Activated CD4-positive, alpha-beta T cell treated with anti-CD3 and anti-CD28 coated beads, Interleukin-2, amount 50 U/mL, for 1 hour (primary cell): ENCODE measurements at regions not wholly inside any gene's neighbourhood (a gene's known extent, or its start where the extent isn't known, plus 50 kb on each side); places are given as distances from the start of the nearest gene placed in this dataset.

Source experiments
- DNase-seq: peaks from one replicate; pipeline ENCODE4 v3.0.0-alpha.2; 2020

DNA sequence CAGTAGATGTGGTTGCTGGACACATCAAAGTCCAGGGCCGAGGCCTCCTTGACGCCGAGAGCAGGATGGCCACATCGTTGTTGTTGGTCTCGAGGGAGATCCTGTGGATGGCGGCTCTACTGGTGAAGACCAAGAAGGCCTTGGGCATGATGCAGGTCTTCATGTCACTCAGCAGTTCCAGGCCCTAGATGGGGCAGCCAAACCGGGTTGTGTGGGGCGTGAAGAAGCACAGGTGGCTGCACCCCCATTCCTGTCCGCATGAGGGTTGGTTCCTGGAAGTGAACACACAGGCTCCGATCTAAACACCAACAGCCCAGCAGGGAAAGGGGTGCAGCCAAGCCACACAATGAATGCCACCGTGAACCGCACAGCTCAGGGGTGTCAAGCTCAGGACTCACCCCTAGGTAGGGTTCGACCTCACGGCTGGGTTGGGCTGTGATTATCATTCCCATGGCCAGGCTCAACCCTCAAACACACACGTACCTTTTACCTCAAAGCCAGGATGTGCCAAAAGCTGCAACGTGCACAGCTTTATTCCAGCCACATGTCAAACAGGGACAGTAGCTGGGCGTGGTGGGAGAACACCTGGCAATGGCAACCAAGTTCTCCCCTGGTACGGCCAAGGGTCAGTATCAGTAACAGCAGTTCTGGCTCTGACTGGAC is 132.3 kb downstream of the CRYBB2 start:
- DNase-seq, result no peak

GRCh38 chr22:25352294-25352680 is 132.8 kb downstream of the CRYBB2 start:
- DNase-seq, result no peak

DNA sequence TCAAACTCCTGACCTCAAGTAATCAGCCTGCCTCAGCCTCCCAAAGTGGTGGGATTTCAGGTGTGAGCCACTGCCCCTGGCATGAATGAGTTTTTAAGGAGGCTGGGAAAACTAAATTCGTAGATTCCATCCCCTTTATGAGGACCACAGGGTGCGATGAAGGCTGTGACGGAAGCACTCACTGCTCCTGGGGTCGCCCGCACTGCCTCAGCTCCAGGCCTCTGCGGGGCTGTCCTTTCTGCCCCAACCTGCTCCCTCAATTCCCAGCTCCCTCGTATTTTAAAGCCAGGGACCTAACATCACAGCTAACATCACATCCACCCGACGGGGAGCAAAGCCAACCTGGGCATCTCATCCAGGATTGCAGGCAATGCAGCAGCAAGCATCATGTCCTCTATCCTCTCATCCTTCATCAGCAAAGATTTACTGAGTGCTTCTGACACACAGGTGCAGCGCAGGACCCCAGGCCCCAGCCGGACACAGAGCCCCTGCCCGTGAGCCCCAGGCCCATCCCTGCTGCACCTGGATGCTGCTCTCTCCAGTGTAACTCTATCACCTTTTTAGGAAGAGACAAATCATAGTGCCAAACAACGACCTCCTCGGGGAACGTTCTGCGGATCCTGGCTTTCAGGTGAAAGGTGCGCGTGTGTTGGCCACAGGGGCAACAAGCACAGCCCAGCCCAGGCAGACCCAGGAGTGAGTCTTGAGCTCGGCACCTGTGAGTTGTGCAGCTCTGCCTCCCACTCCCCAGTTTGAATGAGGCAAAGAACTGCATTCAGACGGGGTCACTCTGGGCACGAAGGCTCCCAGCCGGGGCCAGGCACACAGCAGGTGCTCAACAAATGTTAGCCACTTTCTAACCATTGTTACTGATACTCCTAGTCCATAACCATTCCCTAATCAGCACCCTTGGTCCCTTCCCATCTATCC is 134.3 kb downstream of the CRYBB2 start:
- DNase-seq, result no peak

DNA sequence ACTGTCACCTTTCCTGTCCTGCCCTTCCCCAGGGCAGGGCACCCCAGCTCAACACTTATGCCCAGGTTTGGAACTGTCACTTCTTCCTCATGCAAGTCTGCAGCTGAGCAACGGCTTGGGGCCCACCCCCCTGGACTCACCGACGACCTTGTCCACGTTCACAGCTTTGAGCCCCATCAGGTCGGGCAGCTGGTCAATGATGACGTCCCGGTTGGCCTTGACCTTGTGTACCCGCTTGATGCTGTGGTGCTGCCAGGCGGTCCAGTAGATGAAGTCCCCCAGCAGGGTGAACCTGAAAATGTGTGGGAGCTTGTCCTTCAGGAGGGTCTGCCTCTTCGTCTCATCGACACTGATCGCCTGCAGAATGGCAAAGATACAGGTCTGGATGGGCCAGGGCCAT is 135.0 kb downstream of the CRYBB2 start:
- no peak for DNase-seq

DNA sequence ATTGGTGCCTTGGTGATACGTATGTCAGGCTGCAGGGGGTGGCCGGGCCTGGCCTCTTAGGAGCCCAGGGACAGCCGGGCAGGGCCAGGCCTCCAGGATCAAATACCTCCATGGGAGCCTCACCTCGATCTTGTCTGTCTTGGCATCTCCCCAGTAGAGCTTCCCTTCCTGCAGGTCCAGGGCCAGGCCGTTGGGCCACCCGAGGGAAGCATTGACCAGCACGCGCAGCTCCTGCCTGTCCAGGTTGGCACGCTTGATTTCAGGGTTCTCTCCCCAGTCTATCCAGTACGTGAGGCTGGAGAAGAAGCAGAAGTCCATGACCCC is 137.7 kb downstream of the CRYBB2 start:
- no peak for DNase-seq

GRCh38 chr22:25357606-25358420 is 138.4 kb downstream of the CRYBB2 start:
- no peak for DNase-seq

GRCh38 chr22:25358421-25359170 is 139.2 kb downstream of the CRYBB2 start:
- DNase-seq, result no peak

DNA sequence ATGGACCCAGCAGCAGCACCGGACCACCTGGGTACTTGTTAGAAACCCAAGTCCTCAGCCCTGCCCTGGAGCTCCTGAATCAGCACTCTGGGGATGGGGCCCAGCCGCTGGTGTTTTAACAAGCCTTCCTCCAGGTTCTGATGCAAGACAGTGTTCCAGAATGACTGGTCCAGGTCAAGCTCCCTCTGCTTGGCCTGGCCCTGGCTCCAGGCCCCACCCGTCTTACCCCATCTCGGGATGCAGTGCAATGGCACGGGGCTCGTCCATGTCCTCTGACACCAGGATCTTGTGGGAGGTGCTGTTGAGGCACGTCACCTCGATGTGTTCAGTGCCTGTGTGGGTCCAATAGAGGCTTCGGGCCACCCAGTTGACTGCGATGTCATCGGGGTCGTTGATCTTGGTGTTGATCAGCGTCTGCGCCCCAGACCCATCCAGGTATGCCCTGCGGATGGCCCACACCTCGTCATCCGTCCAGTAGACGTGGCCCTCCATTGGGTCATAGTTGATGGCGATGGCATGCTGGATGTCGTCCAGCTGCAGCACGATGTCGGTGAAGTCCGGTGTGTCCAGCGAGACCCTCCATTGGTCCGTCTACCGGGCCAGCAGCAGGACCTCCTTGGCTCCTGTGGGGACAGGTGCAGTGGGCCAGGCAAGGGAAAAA is 140.3 kb downstream of the CRYBB2 start:
- DNase-seq, result no peak

DNA sequence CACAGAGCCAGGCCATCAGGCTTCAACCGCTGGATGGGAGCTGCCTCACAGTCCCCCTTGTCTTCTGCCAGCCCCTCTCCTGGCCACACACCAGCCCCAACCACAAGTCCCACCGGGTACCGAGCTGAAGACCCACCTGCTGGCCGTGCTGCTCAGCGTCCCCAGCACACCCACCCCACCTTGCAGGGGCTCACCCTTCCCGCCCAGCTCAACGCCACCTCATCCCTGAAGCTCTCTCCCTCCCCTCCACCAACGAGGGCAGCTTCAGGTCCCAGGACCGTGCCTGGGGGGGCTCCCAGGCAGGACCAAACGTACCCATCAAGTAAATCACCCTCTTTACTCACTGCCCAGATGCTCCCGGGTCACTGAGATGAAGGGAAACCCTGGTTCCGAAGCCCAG is 141.0 kb downstream of the CRYBB2 start:
- DNase-seq, result no peak

- DNase-seq, result no peak
Observed at GRCh38 chr22:25360891-25361645, 141.6 kb downstream of the CRYBB2 start.

DNA sequence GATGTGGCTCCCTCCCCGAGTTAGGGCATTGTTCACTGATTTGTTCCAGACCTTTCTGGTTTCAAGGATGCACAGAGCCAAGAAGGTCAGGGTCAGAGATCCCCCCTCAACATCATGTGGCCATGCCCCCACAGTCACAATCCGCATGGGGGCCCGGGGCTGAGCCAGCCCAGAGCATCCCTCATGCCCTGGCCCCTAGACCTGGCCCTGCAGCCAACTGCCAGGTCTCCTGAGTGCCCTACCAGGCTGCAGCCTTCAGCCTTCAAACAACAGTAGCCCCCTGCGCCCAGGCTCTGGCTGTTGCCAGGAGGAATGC is 142.4 kb downstream of the CRYBB2 start:
- no peak for DNase-seq

DNA sequence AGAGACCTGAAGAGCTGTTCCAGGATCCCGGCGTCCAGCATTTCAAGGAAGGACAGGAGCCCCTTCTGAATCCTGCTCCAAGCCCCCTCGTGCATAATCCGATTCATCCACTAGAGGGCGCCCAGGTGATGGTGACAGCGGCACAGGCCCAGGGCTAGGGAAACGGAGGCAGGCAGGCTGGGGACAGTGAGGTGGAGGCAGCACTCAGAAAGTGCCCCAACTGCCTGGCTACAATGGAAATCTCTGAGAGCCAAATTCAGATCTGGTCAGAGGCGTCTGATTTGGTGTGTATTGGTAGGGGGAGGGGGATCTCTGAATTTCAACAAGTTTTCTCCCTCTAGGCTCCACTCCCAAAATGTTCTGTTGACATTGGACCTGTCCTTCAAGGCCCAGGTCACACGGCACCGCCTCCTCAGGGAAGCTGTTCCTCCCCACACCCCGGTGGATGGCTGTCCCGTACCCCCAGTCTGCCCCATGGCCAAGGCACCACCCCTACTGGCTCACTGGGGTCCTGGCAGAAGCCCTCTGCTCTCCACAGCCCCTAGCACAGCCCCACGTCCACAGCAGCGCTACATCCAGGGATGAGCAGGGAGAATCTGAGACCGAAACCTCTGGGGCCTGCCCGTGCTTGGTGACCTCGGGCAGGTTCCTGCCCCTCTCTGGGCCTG is 142.9 kb downstream of the CRYBB2 start:
- peak; percentile 68 for DNase-seq

GRCh38 chr22:25362883-25363240 is 143.4 kb downstream of the CRYBB2 start:
- no peak for DNase-seq

- DNase-seq, result no peak
Observed at GRCh38 chr22:25363474-25363873, 144.0 kb downstream of the CRYBB2 start.

DNA sequence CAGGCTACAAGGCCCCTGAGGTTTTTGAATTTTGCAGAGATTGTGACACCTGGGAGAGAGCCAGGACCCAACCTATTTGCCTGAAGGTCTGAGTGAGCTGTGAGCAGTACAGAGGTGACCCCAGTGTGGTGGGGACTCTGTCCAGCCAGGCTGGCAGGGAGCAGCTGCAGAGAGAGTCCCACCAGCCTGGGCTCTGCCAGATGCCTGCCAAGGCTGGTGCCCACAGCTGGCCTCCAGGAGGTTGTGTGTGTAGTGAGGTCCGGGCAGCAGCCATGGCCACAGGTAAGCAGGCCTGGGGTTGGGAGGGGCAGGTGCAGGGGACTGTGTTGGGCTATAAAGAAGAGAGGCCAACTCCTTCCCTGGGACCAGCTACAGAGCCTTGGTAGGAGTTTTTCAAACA is 144.8 kb downstream of the CRYBB2 start:
- no peak for DNase-seq

GRCh38 chr22:25364736-25365241 is 145.3 kb downstream of the CRYBB2 start:
- DNase-seq, result no peak

DNA sequence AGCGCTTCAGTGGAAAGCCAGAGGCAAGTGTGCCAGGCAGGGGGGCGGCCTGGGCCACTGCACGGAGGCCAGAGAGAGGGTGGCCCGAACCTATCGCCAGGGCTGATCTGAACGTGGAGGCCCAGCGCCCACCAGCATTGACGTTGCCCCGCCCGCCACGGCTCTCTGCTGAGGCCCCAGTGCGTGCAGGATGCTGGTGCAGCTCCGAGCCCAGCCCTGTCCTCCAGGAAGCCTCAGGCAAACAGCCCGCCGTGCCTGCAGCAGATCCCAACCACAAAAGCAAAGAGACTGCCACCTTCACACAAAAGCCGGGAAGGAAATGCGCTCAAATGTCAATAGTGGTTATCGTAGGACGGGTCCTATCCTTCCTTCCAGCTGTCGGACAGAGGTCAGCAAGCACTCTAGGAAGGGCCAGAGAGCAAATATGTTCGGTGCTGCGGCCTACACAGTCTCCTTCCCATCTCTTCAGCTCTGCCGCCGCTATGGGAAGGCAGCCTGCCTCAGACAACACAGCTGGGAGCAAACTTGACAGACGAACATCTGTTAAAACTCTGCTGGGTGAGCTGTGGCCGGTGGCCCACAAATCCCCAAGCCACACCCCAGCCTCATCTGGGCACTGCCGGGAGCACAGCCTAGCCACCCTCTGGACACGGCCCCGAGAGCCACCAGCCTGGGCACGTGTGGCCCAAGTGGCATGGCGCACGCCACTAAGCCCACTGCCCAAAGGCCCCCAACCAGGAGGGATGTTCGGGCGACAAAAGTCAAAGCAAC is 146.2 kb downstream of the CRYBB2 start:
- no peak for DNase-seq

DNA sequence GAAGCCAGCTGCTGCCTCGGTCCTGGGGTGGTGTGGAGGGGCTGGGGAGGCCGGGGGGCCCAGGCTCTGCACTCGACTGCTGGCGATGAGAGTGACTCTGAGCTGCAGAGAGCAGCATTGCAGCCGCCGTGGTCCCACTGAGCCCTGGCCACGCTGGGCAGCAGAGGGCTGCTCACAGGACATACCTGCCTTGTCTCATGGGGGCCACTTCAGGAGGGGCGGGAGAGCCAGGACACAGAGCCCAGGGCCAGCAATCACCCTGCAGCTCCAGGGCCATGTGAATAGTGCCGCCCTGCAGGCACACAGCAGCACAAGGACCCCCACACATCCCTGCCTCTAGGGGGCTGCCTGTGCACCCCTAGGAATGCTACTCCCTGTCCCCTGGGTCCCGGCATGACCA is 147.0 kb downstream of the CRYBB2 start:
- no peak for DNase-seq

- no peak for DNase-seq
Observed at GRCh38 chr22:25366876-25367466, 147.5 kb downstream of the CRYBB2 start.

DNA sequence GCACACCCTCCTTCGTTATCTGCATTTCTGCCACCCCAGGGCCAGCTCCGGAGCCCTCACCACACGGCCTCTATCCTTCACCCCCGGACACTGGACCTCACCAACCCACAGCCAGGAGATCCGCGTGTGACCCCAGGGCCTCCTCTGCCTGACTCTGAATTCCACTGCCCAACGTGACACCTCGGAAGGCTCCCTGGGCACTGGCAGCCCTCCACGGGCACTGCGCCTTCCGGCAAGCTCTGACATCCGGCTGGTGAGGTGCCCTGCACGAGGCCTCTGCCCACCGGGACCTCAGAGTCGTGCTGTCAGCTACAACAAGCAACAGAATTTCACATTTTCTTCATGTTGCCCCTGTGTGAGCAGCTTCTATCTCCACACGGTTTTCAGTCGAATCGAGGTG is 148.3 kb downstream of the CRYBB2 start:
- no peak for DNase-seq
